Fibroblast of skin of scalp (primary cell): ENCODE measurements at regions not wholly inside any gene's neighbourhood (a gene's known extent, or its start where the extent isn't known, plus 50 kb on each side); places are given as distances from the start of the nearest gene placed in this dataset.

ENCODE experiments used
- DNase-seq: peaks from one replicate; pipeline ENCODE4 v3.0.0-alpha.2; 2013

DNA sequence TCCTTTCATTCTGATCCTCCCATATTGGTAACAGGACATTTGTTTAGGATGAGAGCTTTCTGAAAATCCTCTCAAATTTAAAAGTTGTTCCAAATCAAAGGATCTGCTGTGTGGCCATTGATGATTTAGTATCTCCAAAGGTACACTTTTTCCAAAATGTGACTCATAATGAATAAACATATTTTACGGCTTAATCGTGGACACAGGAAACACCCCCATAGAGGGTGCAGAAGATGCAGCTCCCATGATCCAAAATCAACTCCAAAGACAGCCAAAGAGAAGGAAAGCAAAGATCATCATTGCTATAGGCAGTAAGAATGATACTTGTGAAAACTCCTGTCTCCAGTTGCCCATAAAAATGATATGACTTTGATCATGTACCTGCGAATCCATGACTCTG is 239.7 kb downstream of the PIK3R1 start:
- DNase-seq, result no peak

DNA sequence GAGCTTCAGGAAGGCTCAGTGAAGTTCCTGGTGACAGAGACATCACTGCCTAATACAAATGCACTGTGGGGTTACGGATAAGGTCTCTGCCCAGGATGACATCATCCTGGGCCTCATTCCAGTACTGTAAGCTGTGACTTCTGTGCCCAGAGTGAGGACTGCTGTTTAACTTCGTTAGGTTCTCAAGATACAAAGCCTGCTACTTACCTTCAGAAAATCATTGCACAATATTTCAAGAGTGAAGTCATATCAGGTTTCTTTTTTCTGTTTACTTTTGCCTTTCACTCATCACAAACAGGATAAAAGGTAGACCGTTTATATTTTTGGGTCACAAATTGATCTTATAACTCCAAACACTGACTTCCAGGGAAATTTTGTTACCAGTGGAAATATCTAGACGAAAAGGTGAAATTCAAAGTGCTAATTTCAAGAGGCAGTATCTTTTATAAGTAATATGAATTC is 241.2 kb downstream of the PIK3R1 start:
- DNase-seq, result peak; percentile 57

DNA sequence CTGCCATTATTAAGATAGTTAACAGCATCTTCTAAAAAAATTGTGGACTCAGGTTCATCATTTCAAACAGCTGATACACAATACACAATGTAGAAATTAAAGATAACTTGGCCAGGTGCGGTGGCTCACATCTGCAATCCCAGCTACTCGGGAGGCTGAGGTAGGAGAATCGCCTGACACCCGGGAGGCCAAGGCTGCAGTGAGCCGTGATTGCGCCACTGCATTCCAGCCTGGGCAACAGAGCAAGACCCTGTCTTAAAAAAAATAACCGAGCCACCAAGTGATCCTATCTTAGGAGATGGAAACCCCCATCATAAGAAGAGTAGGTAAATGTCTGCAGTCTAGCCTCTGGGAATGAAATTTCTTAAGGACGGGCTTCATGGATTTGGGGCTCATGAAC is 241.7 kb downstream of the PIK3R1 start:
- DNase-seq, result no peak

DNA sequence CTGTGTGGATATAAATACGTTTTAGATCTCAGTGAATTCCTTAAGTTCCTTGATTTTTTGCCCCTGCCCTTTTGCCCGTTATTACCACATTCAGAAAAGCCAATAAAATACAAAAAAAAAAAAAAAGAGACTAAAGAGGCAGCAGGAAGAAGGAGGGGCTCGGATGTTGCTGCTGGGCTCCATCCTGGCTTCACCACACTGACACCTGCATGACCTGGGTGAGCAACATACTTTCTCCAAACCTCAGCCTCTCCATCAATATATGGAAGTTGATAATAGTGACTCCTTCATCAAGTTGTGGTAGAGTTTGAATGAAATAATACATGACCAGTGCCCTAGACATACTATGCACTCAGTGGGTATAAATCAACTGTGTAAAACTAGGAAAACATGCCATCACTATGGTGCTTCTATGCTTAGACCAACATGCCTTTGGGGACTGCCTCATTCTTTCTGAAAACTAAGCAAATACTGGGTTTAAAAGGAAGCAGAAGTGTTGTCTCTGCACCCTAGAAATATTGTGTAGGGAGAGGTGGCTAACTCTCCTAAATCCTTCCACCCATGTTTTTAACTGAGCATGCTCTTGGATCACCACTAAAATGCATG is 243.0 kb downstream of the PIK3R1 start:
- DNase-seq, result no peak

DNA sequence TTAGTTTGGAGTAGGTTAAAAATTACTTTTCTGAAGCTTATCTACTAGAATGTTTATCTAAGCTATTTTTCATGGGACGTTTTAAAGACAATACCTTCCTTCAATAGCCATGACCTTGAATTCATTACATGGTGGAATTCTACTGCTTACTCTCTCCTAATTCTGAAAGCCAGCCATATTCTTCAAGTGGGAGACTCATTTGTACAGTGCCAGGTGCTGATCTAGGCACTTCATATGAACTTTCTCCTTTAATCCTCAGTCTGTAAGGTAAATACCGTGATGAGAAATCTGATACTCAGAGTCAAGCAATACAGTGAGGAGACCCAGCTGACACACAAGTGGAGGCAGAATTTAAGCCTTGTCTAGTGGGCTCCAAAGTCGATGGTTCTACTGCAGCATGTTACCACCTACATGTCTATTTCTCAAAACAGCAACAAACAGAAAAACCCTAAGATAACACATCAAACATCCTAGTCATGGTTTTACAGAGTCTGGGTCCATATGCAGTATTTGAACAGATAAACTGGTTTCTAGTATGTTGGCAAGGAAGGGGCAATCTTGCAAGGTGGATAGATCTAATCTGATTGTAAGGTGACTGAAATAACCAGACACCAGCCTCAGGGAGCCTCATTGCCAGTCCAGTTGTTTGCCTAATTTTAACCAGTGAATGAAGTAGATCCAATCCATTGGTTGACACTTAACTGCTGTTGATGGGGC is 243.7 kb downstream of the PIK3R1 start:
- DNase-seq, result no peak

DNA sequence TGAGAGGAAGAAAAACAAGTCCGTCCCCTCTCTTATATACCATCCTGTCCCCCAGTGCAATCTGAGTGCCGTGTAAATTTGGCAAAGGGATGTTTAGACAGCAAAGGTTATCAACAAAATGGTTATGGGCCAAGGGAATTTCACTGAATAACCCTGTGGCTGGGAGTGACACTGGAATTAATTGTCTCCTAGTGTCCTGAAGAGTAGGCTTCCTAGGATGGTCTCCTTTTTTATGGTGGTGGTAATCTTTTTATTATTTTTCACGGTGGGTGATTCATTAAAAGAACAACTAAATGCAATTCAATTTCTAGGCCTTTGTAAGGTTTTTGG is 244.2 kb downstream of the PIK3R1 start:
- DNase-seq, result no peak

DNA sequence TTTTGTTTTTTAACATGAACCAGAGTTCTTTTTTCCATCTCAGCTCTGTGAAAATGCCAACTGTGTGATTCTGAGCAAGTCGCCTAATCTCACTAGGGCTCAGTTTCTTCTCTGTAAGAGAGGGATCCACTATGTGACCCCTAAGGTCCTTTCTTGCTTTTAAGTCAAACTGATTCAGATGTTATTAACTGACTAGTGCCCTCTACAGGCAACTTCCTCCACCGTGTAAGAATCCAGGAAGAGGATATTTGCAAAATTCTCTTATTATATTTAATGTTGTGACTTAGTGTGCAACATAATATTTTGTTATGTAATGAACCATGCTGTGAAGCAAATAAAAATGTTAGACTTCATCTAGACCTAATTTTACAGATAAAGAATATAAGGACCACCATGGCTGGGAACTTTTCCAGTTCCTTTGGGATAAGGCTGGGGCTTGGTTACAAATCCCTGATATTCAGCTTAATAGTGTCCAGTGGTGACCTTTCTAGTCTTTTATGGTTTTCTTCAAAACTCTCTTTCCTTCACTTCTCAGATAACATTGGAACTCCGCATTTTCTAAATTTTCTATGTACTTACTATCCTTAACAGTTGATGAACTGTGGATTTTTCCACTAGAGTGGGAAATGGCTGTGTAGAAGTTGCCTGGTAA is 244.7 kb downstream of the PIK3R1 start:
- peak; percentile 66 for DNase-seq

DNA sequence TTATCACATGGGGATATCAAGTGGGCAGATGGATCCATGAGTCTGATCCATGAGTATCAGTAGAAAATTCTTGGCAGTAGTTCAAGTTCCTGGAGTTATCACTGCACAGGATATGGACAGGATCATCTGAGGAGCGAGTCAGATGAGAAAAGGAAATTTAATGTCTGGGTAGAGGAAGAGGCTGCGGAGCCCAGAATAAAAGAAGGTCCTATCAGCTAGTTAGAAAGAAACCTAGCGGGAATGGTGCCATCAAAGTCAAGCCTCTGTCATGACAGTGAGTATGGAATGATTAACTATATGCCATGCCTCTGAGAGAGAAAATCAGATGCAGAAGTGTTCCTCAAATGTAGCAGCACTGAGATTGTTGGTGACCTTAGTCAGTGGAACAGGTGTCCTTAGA is 248.1 kb downstream of the PIK3R1 start:
- no peak for DNase-seq

DNA sequence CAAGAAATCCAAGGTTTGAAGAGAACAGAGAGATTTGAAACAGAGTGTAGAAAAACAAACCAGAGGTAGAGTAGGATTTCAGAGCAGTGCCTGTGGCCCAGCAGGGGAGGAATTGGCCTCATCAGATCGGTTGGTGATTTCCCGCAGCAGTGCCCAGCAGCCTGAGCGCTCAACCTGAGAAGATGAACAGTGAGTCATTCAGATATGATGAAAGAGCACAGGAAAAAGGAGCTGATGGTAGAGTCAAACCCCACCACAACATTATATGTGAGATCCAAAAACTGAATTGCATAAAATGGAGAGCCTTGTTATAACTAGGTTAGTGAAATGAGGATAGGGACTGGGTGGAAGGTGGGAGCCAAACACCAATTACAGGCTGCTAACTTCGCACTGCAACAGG is 248.9 kb downstream of the PIK3R1 start:
- DNase-seq, result peak; percentile 37

DNA sequence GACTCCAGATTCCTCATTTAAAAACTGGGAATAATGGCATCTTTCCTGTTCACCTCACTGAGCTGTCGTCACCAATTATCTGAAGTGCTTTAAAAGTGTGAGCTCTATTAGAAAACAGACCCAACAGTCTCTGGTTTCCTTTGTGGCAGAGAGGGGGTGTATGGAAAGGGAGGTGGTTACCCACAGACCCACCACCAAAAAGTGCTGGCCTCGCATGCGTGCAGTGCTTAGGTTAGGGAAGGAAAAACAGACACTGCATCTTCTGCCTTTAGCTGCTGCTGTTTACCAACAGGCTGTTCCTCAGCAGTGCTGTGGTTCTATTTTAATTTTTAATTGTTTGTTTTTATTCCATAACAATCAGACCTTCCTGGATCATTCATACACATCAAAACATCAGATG is 249.6 kb downstream of the PIK3R1 start:
- no peak for DNase-seq

DNA sequence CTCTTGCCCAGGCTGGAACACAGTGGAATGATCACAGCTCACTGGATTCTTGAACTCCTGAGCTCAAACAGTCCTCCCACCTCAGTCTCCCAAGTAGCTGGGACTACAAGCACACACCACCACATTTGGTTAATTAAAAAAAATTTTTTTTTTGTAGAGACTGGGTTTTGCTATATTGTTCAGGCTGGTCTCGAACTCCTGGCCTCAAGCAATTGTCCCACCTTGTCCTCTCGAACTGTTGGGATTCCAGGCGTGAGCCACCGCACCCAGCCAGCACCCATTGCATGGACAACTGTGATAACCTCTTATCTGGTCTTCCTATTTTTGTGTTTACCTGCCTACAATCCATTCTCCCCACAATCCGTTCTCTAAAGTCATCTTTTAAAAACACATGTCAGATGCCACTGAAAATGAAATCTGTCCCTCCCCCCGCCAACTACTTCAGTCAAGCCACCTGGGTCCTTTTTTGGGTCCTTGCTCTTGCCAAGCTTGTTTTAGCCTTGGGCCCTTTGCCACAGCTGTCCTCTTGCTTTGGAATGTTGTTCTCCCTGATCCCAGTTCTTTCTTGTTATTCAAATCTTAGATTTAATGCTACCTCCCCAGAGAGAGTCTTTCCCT is 250.5 kb downstream of the PIK3R1 start:
- no peak for DNase-seq

DNA sequence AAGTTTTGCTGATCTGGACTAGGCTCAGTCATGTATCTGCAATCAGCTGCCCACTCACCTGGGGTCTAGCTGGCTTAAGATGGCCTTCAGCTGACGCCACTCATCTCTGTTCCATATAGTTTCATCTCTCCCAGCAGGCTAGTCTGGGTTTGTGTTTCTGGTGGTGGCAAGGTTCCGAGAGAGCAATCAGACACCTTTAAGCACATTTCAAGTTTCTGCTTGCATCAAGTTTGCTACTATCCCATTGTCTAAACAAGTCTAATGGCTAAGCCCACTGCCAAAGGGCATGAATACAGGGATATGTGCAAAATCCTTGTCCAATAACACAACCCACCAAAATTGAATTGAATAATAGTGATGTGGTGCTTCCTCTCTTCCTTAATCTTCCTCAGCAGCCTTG is 251.7 kb downstream of the PIK3R1 start:
- DNase-seq, result no peak

DNA sequence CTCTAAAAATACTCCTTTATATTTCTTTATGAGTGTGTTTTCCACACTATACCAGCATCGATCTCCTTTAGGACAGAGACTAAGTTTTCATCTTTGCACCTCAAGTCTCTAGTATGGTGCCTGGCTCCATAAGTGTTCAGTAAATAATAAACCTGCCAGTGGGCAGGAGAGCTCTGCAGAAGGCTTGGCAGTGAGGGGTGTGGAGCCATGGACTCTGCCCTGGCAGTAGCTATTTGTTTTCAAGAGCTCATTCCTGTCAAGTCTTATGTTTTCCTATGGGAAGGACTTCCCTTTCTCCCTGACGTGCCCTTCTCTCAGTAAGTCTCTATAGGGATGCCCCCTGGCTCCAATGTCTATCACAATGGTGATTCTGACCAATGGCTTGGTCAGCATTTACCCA is 252.2 kb downstream of the PIK3R1 start:
- DNase-seq, result no peak

DNA sequence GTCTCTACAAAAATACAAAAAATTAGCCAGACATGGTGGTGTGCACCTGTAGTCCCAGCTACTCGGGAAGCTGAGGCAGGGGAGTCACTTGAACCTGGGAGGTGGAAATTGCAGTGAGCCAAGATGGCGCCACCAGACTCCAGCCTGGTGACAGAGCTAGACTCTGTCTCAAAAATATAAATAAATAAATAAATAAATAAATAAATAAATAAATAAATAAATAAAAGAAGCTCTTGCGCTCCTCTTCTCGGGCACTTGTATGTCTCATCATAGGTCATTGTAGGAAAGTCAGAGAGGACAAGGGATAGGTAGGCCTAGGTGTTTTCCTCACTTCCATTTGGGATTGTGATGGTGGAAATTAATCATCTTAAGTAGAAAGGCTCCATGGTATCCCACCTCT is 252.8 kb downstream of the PIK3R1 start:
- no peak for DNase-seq

DNA sequence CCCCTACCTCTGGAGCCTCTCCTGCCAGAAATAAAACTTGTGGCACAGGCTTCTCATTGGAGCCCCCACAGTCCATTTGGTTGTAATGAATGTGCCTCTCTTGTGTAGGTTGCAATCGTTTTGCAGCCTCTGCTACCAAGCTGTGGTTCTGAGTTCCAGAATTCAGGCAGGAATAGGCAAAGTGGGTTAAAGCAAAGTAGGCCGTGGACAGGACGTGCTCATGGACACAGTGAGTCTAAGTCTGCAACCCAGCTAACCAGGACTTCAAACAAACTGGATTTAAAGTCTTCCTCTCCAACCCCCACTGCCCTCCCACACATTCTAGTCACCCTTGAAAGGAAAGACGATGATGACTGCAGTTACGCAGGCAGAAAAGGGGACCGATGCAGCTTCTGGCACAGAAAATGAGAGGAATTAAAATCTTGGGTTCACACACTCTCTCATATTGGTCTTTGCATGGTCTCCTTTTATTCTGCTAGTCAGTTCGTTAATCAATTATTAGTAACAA is 260.0 kb downstream of the PIK3R1 start:
- no peak for DNase-seq

DNA sequence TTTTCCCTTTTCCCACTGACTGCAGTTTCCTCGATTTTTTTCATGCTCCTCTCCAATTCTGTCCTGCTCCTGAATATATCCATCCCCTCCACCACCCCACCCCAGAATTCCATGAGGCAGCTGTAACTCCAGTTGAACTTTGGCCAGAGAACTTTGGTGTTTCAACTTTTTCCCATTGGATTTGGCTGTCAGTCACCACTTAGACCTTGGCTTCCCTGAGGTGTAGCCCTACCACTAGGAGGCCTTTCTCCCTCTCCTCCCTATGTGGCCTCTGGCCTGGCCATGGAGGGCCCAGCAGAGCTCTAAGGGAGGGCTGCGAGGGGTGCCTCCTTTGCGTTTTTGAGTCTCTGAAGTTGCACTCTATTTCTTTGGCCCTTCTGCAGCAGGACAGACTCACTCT is 261.3 kb downstream of the PIK3R1 start:
- no peak for DNase-seq

DNA sequence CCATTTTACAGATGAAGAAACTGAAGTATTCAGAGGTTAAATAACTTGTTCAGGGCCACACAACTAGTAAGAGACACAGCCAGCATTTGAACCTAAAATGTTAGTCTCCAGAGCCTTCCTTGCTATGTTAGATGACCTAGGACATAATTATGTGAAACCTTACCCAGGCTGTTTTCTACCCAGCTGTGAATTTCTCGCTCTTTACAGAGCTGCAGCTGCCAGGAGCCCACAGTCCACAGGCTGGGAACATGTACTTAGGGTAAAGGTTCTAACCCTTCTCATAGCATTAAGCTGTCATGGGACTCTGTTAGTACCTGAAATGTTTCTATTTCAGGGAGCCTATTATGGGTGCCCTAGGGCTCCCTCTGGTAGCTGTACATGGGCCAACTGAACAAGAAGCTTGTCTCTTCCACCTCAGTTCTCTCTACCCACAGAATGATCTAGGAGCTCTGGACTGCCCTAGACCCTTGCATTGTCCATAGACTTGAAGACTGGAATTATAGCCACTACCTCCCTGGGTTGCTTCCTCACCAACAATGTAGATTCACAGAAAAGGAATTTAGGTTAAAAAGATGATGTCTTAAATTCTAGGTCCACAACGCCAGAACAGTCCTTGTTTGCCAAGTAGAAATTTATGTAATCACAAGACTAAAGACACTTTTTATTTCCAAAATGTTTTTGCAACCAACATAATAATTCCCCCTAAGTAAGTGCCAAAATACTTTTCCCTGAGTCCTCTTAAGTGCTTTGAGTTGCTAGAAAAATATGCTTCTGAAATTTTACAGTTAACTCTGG is 262.9 kb downstream of the PIK3R1 start:
- peak; percentile 67 for DNase-seq

DNA sequence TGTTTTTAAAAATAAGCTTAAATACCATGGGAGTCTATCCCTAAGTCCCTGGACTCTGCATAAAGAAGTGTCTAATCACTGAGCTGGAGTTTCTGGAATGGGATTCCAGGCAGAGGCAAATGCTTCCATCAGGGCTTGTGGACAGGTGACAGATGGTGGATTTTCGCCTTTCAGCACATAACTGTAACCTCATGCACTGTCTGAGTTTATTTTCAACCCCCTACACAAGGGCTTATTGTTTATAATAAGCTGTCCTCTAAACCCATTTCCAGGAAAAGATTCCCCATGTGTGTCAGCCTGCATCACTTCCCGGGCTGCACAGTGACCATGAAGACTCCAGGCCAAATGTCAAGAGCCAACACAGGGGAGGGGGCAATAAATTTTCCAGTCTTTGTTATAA is 264.0 kb downstream of the PIK3R1 start:
- no peak for DNase-seq

DNA sequence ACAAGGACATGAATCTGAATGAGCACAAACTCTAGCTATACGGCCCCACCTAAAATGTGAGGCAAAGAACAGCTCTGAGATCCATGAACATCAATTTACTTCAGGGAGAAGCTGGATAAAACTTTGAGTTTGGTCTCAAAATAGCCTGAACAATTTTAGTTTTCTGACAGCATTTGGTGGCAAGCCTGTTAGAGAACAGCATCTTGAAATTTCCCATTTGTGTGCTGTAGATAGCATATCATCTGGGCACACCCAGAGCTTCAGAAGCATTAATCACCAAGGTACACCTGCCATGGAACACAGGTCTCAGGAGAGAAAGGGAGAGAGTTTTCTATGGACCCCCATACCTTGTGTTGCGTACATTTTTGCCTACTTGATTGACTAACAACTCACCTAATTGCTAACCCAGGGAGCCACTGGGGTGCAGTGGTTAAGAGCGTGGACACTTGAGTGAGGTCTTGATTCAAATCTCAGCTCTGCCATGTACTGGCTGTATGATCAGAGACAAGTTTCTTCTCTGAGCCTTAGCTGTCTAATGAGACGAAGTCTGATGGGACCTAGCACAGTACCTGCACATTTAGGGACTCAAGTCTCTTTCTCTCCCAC is 264.9 kb downstream of the PIK3R1 start:
- DNase-seq, result no peak

DNA sequence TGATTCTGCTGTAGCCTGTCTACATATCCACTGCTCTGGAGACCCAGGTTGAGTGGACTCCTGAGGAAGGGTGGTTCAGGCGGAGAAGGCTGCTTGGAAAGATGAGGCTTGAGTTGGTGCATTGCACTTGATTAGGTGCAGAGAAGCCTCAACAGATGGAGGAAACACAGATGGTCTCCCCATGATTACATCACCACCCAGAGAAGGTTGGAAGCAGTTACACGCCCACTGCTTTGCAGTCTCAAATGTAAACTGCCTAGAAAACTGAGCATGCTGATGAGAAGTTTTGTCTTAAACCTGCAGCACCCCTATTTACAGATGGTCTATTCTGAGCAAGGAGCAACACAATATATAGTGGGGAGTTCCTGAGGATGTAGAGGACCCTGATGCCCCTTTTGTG is 266.6 kb downstream of the PIK3R1 start:
- DNase-seq, result no peak

DNA sequence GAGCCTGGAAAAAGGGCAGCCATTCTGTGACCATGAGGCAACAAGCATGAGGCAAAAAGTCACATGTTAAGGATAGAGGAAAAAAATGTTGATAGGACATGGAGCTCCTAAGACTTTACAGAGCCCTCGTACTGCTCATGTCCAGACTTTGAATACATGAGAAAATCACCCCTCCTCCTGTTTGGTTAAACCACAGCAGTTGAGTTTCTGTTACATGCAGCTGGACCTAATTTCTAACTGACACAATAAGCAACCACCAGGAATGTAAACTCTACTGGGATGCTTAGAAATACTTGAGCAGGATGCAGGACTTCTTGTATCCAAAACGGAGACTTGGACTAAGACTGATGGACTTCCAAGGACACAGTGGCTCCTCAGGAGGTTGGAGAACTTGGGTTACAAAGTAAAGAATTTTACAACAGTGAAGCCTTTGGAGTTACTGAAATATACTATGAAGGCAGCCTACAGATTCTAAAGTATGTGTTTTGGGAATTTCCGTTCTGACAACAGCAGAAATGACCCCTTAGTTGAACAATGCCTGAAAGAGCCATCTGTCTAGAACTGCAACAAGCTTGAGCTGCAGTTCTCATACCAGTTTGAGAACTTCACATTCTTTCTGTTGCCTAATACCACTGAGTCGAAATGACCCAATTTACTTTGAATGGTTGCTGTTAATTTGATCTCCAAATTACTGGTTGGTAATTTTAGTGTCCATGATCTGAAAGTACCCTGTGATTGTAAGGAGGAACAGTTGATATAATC is 268.9 kb downstream of the PIK3R1 start:
- DNase-seq, result peak; percentile 94

DNA sequence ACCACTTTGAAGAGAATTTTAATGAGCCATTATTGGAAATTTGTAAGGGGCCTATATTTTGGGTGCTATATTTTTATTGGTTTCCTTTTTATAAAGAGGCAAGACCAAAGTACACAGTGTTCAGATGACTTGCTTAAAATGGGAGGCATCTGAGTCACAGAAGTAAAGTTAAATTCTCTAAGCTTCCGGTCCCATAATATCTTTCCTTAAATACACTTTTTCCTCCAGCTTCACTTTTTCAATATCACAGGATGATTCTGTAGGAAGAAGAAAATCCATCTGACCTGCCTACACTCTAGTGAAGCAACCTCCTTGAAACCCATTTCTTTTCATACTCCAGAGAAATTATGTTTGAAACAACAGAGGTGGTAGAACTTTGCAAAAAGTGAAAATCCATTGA is 274.0 kb downstream of the PIK3R1 start:
- DNase-seq, result no peak
